Upper lobe of left lung (tissue), 4 donors: ENCODE measurements at regions not wholly inside any gene's neighbourhood (a gene's known extent, or its start where the extent isn't known, plus 50 kb on each side); places are given as distances from the start of the nearest gene placed in this dataset.

ENCODE experiments used
- EP300 ChIP-seq, 4 donors: sonication (generic); formaldehyde crosslinking; IDR thresholded peaks; one replicate each; pipeline ENCODE4 v1.5.1; 2017; ENCODE audit warnings: antibody characterized with exemption in 4 of 4, control low read depth in 2 of 4
- POLR2A ChIP-seq, 4 donors: fragments of 450-650 bp; IDR thresholded peaks; one replicate each; pipeline ENCODE4 v1.5.1; 2016 to 2017; ENCODE audit warnings: antibody characterized with exemption in 4 of 4, mild to moderate bottlenecking in 2 of 4
- POLR2AphosphoS5 ChIP-seq, 2 donors: sonication (generic); formaldehyde crosslinking; IDR thresholded peaks; one replicate each; pipeline ENCODE4 v1.5.1; 2017; ENCODE audit warnings: antibody characterized with exemption in 2 of 2
- TF ChIP-seq, protein P1 (sequence below), 6 experiments: fragments of 450-650 bp in 4 of 6; fragments of 200-600 bp in 2 of 6; sonication (generic) in 2 of 6; IDR thresholded peaks; one replicate each; pipeline ENCODE4 v1.5.1; 2016 to 2019; ENCODE audit warnings: antibody characterized with exemption in 6 of 6

DNA sequence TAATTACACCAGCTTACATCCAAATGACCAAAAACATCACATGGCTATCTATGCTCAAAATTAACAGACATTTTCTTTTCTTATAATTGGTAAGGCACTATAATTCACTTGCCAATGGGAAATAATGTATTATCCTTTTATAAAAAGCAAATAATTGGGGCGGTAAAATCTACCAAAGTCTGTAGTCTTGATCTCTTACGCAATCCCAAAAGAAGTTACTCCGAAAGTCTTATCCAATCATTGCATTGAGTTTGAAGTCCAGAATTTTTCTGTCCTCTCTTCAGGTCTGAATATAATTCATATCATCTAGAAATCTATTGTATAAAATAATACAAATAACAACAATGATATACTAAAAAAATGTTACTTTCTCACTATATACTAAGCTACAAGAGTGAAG, 273.3 kb upstream of the CADM2 start:
- TF ChIP-seq, protein P1, sequence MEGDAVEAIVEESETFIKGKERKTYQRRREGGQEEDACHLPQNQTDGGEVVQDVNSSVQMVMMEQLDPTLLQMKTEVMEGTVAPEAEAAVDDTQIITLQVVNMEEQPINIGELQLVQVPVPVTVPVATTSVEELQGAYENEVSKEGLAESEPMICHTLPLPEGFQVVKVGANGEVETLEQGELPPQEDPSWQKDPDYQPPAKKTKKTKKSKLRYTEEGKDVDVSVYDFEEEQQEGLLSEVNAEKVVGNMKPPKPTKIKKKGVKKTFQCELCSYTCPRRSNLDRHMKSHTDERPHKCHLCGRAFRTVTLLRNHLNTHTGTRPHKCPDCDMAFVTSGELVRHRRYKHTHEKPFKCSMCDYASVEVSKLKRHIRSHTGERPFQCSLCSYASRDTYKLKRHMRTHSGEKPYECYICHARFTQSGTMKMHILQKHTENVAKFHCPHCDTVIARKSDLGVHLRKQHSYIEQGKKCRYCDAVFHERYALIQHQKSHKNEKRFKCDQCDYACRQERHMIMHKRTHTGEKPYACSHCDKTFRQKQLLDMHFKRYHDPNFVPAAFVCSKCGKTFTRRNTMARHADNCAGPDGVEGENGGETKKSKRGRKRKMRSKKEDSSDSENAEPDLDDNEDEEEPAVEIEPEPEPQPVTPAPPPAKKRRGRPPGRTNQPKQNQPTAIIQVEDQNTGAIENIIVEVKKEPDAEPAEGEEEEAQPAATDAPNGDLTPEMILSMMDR (IDR thresholded peaks at IDR 0.05): no peak
- no peak for TF ChIP-seq EP300 (IDR thresholded peaks at IDR 0.05)
- TF ChIP-seq POLR2A (IDR thresholded peaks at IDR 0.05): no peak
- TF ChIP-seq POLR2AphosphoS5 (IDR thresholded peaks at IDR 0.05): no peak
